Stomach (tissue), 4 donors: ENCODE measurements at regions not wholly inside any gene's neighbourhood (a gene's known extent, or its start where the extent isn't known, plus 50 kb on each side); places are given as distances from the start of the nearest gene placed in this dataset.
"Not testable (repeated sequence)": the region's sequence is repeated elsewhere in the genome, so short reads cannot be mapped to it uniquely, and the experiment has no call there.

Experiments
- POLR2A ChIP-seq, 4 donors: fragments of 450-650 bp; IDR thresholded peaks; one replicate each; pipeline ENCODE4 v1.6.1; 2016; ENCODE audit warnings: antibody characterized with exemption in 4 of 4, control low read depth in 2 of 4, mild to moderate bottlenecking in 1 of 4, moderate library complexity in 1 of 4
- POLR2AphosphoS5 ChIP-seq, 3 donors: sonication (generic); formaldehyde crosslinking; IDR thresholded peaks; one replicate each; pipeline ENCODE4 v1.6.1; 2016; ENCODE audit warnings: antibody characterized with exemption in 3 of 3
- TF ChIP-seq, protein P1 (sequence below), 7 experiments: fragments of 450-650 bp in 4 of 7; fragments of 200-600 bp in 3 of 7; sonication (generic) in 3 of 7; IDR thresholded peaks; one replicate each; pipeline ENCODE4 v1.5.1; 2016 to 2019; ENCODE audit warnings: antibody characterized with exemption in 7 of 7, control low read depth in 2 of 7, mild to moderate bottlenecking in 1 of 7

DNA sequence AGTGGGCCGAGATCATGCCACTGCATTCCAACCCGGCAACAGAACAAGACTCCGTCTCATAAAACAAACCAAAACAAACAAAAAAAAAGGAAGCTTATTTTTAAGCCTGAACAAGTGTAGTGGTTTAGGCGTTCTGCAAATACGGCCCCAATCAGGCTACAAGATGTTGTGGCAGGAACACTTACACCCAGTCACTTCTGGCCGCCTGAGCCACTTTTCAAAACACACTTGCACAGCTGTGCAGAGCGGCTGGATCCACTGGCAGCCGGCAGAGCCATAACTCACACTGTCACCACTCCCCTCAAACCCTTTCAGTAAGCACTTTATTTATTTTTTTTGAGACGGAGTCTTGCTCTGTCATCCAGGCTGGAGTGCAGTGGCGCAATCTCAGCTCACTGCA lies 81.0 kb upstream of the FRG2C start:
- TF ChIP-seq, protein P1, sequence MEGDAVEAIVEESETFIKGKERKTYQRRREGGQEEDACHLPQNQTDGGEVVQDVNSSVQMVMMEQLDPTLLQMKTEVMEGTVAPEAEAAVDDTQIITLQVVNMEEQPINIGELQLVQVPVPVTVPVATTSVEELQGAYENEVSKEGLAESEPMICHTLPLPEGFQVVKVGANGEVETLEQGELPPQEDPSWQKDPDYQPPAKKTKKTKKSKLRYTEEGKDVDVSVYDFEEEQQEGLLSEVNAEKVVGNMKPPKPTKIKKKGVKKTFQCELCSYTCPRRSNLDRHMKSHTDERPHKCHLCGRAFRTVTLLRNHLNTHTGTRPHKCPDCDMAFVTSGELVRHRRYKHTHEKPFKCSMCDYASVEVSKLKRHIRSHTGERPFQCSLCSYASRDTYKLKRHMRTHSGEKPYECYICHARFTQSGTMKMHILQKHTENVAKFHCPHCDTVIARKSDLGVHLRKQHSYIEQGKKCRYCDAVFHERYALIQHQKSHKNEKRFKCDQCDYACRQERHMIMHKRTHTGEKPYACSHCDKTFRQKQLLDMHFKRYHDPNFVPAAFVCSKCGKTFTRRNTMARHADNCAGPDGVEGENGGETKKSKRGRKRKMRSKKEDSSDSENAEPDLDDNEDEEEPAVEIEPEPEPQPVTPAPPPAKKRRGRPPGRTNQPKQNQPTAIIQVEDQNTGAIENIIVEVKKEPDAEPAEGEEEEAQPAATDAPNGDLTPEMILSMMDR (IDR thresholded peaks at IDR 0.05): not testable (repeated sequence)
- TF ChIP-seq POLR2AphosphoS5, POLR2A (IDR thresholded peaks at IDR 0.05): not testable (repeated sequence)
